Ovary (tissue), 3 donors: ENCODE measurements at regions not wholly inside any gene's neighbourhood (a gene's known extent, or its start where the extent isn't known, plus 50 kb on each side); places are given as distances from the start of the nearest gene placed in this dataset.

Source experiments
- EP300 ChIP-seq: sonication (generic); formaldehyde crosslinking; IDR thresholded peaks from one replicate; pipeline ENCODE4 v1.6.1; 2017; ENCODE audit warnings: antibody characterized with exemption
- POLR2A ChIP-seq: fragments of 450-650 bp; IDR thresholded peaks from one replicate; pipeline ENCODE4 v1.6.1; 2017; ENCODE audit warnings: antibody characterized with exemption, mild to moderate bottlenecking, moderate library complexity
- TF ChIP-seq, protein P1 (sequence below), 3 donors: fragments of 450-650 bp in 2 of 3; fragments of 200-600 bp in 1 of 3; IDR thresholded peaks; one replicate each; pipeline versions ENCODE4 v1.5.1 to v1.8.0; 2016 to 2022; ENCODE audit warnings: antibody characterized with exemption in 3 of 3, mild to moderate bottlenecking in 1 of 3
- donor health status: DM: no; HTN: no; CAD: no.

DNA sequence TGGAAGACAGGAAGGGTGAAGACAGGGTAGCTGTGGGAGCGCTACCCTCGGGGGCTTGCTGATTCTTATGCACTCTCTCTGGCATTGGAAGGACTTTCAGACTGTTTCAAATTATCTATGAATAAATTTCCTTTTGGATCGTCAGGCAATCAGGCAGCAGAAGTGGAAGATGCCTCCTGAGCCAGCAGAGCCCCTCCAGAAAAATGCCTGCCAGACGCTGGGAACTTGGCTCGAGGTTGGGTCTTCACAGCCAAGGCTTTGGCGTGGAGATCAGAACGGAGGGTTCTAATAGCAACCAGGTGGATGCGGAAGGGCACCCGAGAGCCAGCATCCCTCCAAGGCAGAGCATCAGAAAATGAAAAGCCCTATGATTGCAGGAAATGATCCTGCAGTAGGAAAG lies 119.2 kb upstream of the RFLNA start:
- TF ChIP-seq EP300 (no peak), POLR2A (no peak)
- TF ChIP-seq, protein P1, sequence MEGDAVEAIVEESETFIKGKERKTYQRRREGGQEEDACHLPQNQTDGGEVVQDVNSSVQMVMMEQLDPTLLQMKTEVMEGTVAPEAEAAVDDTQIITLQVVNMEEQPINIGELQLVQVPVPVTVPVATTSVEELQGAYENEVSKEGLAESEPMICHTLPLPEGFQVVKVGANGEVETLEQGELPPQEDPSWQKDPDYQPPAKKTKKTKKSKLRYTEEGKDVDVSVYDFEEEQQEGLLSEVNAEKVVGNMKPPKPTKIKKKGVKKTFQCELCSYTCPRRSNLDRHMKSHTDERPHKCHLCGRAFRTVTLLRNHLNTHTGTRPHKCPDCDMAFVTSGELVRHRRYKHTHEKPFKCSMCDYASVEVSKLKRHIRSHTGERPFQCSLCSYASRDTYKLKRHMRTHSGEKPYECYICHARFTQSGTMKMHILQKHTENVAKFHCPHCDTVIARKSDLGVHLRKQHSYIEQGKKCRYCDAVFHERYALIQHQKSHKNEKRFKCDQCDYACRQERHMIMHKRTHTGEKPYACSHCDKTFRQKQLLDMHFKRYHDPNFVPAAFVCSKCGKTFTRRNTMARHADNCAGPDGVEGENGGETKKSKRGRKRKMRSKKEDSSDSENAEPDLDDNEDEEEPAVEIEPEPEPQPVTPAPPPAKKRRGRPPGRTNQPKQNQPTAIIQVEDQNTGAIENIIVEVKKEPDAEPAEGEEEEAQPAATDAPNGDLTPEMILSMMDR (IDR thresholded peaks at IDR 0.05) = no peak
